Activated CD4-positive, alpha-beta T cell treated with anti-CD3 and anti-CD28 coated beads, Interleukin-2, amount 10 ng/mL, durations not matched to agents 24 days and 14 days (primary cell): ENCODE measurements at regions not wholly inside any gene's neighbourhood (a gene's known extent, or its start where the extent isn't known, plus 50 kb on each side); places are given as distances from the start of the nearest gene placed in this dataset.

Experiments used
- DNase-seq: peaks from one replicate; pipeline ENCODE4 v3.0.0; 2022
- H3K27ac Mint-ChIP-seq: one replicate; pipeline ENCODE4 v1.8.0; 2022; ENCODE audit warnings: mild to moderate bottlenecking, mixed read lengths
- H3K27me3 Mint-ChIP-seq: one replicate; pipeline ENCODE4 v1.8.0; 2022; ENCODE audit warnings: mixed read lengths
- H3K36me3 Mint-ChIP-seq: one replicate; pipeline ENCODE4 v1.8.0; 2022; ENCODE audit warnings: low read depth, mild to moderate bottlenecking, mixed read lengths
- H3K4me1 Mint-ChIP-seq: one replicate; pipeline ENCODE4 v1.8.0; 2021; ENCODE audit warnings: mixed read lengths
- H3K4me3 Mint-ChIP-seq: one replicate; pipeline ENCODE4 v1.8.0; 2022; ENCODE audit warnings: mild to moderate bottlenecking, moderate library complexity, mixed read lengths
- H3K9me3 Mint-ChIP-seq: one replicate; pipeline ENCODE4 v1.8.0; 2021; ENCODE audit warnings: mixed read lengths
- intact Hi-C: fragments of 100-400 bp; cut with micrococcal nuclease; formaldehyde crosslinking; loops from one replicate; pipeline ENCODE4 v1.15.1; 2023

DNA sequence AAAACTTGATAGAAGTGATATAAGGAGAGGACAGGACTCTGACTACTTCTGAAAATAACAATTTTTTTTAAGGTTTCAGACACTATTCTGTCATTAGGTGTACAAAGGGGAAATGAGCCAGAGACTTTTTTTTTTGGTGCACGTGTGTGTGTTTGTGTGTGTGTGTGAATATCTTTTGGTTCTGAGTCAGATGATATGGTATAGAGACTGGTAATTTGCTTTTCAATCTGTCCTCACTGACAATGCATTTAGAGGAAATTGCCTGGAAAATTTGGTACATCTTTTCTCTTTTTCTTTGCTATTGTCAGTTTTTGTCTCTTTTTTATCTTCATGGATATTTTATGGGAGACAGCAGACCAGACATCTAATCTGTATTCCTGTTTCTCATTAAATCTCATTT lies 59.3 kb downstream of the DDIT4L start:
- intact Hi-C loops = no loop called here
- H3K4me3 Mint-ChIP-seq = no peak overlapping the region
- DNase-seq = no peak
- peaks cover 7% of the 10 kb centered on the region for H3K27me3 Mint-ChIP-seq
- H3K27ac Mint-ChIP-seq = no peak overlapping the region
- no peaks in the 10 kb centered on the region for H3K36me3 Mint-ChIP-seq
- peaks cover 12% of the 10 kb centered on the region for H3K9me3 Mint-ChIP-seq
- H3K4me1 Mint-ChIP-seq = no peaks in the 10 kb centered on the region

DNA sequence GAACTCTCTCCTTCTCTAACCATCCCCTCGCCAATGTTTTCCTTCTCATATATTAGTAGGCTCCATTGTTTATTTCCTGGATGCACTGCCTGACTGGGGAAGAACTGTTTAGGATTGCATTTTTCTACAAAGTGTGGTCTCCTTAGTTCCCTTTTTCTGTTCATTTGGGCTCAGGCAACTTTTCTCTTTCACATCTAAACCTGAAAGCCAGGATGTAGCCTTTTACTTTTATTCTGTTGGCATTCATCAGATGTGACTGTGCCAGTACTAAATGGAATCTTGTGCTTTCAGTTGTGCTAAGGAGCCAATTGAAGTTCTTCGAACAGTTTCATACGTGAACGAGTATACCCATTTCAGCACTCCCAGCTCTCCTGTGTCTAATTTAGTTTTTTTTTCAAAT lies 59.8 kb downstream of the DDIT4L start:
- Mint-ChIP-seq H3K4me3 (no peak overlapping the region), H3K27me3 (peaks cover 7% of the 10 kb centered on the region), H3K9me3 (peaks cover 12% of the 10 kb centered on the region), H3K36me3 (no peaks in the 10 kb centered on the region), H3K27ac (no peak overlapping the region), H3K4me1 (no peaks in the 10 kb centered on the region)
- no peak for DNase-seq
- intact Hi-C loops = no loop called here

DNA sequence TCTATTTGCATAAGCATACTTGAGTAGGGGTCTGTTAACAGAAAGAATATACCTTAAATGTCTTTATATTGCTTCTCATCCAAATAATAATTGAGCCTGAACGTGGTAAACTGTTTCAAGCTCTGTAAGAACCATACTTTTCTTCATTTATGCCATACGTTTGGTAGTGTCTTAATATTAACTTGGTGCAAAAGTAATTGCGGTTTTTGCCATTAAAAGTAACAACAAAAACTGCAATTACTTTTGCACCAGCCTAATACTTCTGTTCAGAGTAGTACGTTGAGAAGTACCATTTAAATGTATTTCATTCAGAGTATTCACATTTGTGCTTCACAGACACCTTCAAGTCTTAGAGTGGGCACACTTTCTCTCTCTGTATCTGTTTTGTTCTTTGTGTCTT lies 60.5 kb downstream of the DDIT4L start:
- Mint-ChIP-seq H3K36me3 (no peaks in the 10 kb centered on the region), H3K4me1 (no peaks in the 10 kb centered on the region), H3K4me3 (no peak overlapping the region), H3K9me3 (peaks cover 13% of the 10 kb centered on the region), H3K27me3 (peaks cover 7% of the 10 kb centered on the region), H3K27ac (no peak overlapping the region)
- intact Hi-C loops = no loop called here
- DNase-seq = no peak

DNA sequence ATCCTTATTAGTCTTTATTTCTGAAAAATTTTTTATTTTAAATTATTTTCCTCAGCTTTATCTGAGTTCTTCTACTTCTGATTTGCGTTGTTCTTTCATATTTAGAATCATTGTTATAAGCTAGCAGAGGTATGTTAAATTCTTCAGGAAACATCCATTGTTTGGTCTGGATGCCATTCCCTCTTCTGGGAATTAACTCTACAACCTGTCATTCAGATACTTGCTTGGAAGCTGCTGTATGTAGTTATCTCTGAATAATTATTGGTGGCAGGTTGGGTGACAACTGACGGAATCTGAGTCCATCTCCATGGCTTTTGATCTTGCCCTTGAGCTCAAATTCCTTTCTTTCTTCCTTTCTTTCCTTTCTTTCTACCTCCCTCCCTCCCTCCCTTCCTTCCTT lies 61.9 kb downstream of the DDIT4L start:
- peaks cover 7% of the 10 kb centered on the region for H3K27me3 Mint-ChIP-seq
- no peaks in the 10 kb centered on the region for H3K36me3 Mint-ChIP-seq
- no peak overlapping the region for H3K4me3 Mint-ChIP-seq
- intact Hi-C loops = no loop called here
- H3K27ac Mint-ChIP-seq = no peak overlapping the region
- H3K9me3 Mint-ChIP-seq = peaks cover 19% of the 10 kb centered on the region
- no peaks in the 10 kb centered on the region for H3K4me1 Mint-ChIP-seq
- DNase-seq = no peak

DNA sequence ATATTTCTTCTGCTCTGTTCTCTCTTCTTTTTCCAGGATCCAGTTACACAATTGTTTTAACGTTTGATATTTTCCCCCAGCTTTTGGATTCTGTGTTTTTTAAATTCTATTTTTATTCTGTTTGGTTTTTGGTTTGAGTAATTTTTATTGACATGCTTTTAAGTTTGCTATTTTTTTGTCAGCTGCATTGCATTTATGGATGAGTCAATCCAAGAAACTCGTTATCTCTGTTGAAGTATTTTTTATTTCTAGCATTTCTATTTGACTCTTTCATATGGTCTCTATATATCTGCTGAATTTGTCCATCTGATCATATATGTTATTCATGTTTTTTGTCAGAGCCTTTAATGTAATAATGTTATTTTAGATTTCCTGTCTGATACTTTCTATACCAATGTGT lies 65.6 kb downstream of the DDIT4L start:
- Mint-ChIP-seq H3K36me3 (no peaks in the 10 kb centered on the region), H3K9me3 (peaks cover 26% of the 10 kb centered on the region), H3K27me3 (peaks cover 5% of the 10 kb centered on the region), H3K4me1 (no peaks in the 10 kb centered on the region), H3K4me3 (no peak overlapping the region), H3K27ac (no peak overlapping the region)
- DNase-seq = no peak
- intact Hi-C loops = no loop called here

DNA sequence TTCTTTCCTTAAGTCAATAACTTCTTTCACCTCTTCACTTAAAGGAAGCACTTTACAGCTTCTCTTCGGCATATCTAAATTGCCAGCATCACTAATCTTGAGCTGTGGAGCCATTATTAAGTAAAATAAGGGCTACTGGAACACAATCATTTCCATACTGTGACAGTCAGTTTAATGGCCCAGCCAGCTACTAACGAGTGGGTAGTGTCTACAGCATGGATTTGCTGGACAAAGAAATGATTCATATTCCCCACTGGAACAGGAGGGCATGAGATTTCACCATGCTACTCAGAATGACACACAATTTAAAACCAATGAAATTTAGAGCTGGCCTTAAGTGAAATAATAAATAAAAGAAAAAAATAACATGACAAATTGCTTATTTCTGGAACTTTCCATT lies 72.1 kb downstream of the DDIT4L start:
- intact Hi-C loops = no loop called here
- no peak overlapping the region for H3K4me3 Mint-ChIP-seq
- peaks cover 5% of the 10 kb centered on the region for H3K4me1 Mint-ChIP-seq
- H3K27me3 Mint-ChIP-seq = peaks cover 4% of the 10 kb centered on the region
- H3K27ac Mint-ChIP-seq = no peak overlapping the region
- peaks cover 7% of the 10 kb centered on the region for H3K9me3 Mint-ChIP-seq
- no peak for DNase-seq
- H3K36me3 Mint-ChIP-seq = no peaks in the 10 kb centered on the region

DNA sequence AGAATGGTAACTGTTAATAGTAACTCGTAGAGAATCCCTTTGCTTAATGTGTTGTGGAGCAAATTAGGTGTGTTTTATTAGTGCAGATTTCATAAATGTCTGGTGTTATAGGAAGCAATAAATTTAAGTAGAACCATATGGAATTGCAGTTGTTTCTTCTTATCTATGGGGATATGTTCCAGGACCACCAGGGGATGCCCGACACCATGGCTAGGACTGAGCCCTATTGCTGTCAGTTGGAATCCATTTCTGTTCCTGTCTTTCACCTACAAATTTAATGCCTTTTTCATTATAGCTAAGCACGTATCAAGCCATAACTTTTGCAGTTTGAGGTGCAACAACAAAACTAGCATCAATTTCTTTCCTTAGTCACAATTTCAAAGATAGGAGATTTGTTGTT lies 72.5 kb downstream of the DDIT4L start:
- Mint-ChIP-seq H3K27ac (no peak overlapping the region), H3K4me3 (no peak overlapping the region), H3K4me1 (peaks cover 6% of the 10 kb centered on the region), H3K36me3 (no peaks in the 10 kb centered on the region), H3K27me3 (peaks cover 4% of the 10 kb centered on the region), H3K9me3 (peaks cover 7% of the 10 kb centered on the region)
- intact Hi-C loops = no loop called here
- DNase-seq = no peak

DNA sequence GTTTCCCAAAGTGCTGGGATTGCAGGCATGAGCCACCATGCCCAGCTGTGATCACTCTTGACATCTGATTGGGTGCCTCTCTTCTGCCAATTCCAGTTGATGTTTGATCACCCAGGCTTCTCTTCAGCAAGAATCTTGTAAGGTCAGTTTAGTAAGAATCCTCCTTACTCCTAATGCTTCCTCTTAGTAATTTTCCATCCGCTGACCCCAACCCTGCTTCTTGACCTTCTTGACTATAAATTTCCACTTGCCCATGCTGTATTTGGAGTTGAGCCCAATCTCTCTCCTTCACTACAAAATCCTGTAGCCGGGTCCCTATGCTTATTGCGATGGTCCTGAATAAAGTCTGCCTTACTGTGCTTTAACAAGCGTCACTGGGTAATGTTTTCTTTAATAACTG lies 75.4 kb downstream of the DDIT4L start:
- peaks cover 6% of the 10 kb centered on the region for H3K4me1 Mint-ChIP-seq
- DNase-seq = no peak
- no peak overlapping the region for H3K27ac Mint-ChIP-seq
- H3K27me3 Mint-ChIP-seq = peaks cover 2% of the 10 kb centered on the region
- intact Hi-C loops = no loop called here
- H3K9me3 Mint-ChIP-seq = peaks cover under 1% of the 10 kb centered on the region
- no peaks in the 10 kb centered on the region for H3K36me3 Mint-ChIP-seq
- no peak overlapping the region for H3K4me3 Mint-ChIP-seq

DNA sequence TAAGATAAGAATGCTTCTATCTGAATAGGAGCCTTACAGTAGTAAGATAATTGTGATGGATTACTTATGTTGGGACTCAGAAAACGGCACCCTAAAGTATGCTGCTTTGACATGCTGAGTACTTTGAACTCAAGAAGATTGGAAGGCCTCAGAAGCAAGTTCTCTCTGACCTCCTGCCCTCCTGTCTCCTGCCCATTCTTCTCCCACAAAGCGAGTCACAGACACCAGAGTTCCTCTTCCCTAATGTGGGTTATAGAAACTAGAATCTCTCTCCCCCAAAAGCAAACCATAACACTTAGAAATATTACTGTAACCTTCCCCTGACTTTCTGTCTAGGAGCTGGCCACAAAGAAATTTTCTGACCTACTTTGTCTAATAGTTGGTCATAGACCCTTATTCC lies 76.5 kb downstream of the DDIT4L start:
- H3K4me1 Mint-ChIP-seq = peaks cover 10% of the 10 kb centered on the region
- intact Hi-C loops = no loop called here
- H3K36me3 Mint-ChIP-seq = no peaks in the 10 kb centered on the region
- H3K9me3 Mint-ChIP-seq = no peaks in the 10 kb centered on the region
- peaks cover 2% of the 10 kb centered on the region for H3K27me3 Mint-ChIP-seq
- H3K27ac Mint-ChIP-seq = no peak overlapping the region
- no peak overlapping the region for H3K4me3 Mint-ChIP-seq
- no peak for DNase-seq

DNA sequence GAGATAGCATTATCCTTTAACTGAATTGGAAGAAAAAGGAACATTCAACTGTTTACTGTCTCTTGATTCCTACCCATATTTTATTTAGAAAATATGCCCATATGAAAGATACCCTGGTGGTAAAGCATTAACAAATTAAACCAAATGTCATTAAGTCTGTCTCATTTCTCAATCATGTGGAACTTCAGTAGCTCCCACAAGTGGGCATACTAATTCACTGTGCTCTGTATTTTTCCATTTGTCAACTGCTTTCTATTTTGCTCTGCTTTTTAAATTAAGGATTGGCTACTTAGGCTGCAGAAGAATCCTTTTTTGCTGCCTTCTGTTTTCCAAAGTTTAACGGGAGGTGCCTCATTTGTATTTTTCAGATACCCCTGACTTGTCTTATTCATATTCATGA lies 77.2 kb downstream of the DDIT4L start:
- Mint-ChIP-seq H3K4me1 (peaks cover 10% of the 10 kb centered on the region), H3K27me3 (peaks cover 2% of the 10 kb centered on the region), H3K9me3 (no peaks in the 10 kb centered on the region), H3K36me3 (no peaks in the 10 kb centered on the region), H3K27ac (no peak overlapping the region), H3K4me3 (no peak overlapping the region)
- intact Hi-C loops = no loop called here
- DNase-seq = no peak

DNA sequence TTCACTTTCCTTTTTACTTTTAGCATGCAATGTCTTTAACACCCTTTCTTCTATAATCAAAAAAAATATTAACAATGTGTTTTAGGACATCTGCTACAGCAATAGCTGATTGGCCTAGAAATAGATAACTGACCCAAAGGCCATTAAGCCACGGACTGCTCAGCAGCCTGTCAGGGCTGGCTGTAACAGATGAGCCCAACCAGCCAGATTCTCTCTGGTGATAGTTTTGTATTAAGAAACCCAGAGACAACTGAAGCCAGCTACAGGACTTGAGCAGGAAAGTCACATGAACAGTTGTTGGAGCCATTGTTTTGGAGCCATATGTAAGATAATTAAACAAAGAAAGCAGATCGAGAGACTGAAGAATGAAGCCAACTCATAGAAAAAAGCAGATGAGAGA lies 80.3 kb downstream of the DDIT4L start:
- H3K27ac Mint-ChIP-seq = no peak overlapping the region
- H3K9me3 Mint-ChIP-seq = peaks cover 4% of the 10 kb centered on the region
- H3K4me3 Mint-ChIP-seq = no peak overlapping the region
- no peaks in the 10 kb centered on the region for H3K27me3 Mint-ChIP-seq
- H3K4me1 Mint-ChIP-seq = peaks cover 23% of the 10 kb centered on the region
- intact Hi-C loops = no loop called here
- no peaks in the 10 kb centered on the region for H3K36me3 Mint-ChIP-seq
- no peak for DNase-seq

DNA sequence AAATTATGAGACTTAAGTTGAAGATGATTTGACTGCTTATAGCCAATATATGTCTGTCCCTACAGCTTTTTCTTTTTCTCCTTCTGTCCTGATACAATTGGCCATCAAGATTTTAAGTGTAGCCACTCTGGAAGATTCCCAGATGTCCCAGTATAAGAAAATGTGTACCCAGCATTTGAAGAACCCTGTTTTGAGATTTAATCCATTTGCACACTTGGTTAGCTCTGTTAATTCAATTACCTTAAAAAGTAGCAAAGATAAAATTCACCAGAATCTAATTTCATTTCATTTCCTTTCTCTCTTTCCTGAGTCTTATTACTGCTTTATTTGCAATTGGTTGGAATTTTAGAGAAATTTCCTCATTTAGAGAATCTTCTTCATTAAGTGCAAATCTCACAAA lies 81.4 kb downstream of the DDIT4L start:
- Mint-ChIP-seq H3K27me3 (no peaks in the 10 kb centered on the region), H3K4me1 (peaks cover 29% of the 10 kb centered on the region), H3K9me3 (peaks cover 4% of the 10 kb centered on the region), H3K36me3 (no peaks in the 10 kb centered on the region), H3K27ac (no peak overlapping the region), H3K4me3 (no peak overlapping the region)
- intact Hi-C loops = no loop called here
- no peak for DNase-seq

DNA sequence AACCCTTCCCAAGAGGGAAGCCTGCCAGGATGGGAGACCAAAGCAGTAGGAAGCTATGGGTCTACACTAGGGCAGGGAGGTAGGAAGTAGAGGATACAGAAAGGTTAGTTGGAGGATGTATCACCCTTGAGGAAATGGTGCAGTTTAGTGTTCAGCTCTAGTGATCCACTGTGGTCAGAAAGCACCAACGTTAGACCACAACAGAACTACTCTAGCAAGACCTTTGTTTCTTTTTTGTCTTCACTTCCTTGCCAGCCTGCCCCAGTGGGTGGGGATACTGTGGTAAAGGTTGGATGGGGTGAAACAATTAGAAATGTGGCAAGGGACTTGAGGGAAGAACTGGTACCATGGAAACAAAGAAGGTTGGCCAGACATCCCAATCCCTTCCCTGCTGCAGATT lies 83.3 kb downstream of the DDIT4L start:
- intact Hi-C loops = no loop called here
- H3K27me3 Mint-ChIP-seq = no peaks in the 10 kb centered on the region
- peaks cover 4% of the 10 kb centered on the region for H3K9me3 Mint-ChIP-seq
- no peaks in the 10 kb centered on the region for H3K36me3 Mint-ChIP-seq
- DNase-seq = peak; percentile 81
- no peak overlapping the region for H3K27ac Mint-ChIP-seq
- H3K4me1 Mint-ChIP-seq = peaks cover 27% of the 10 kb centered on the region
- H3K4me3 Mint-ChIP-seq = peak overlapping the region; percentile 24

DNA sequence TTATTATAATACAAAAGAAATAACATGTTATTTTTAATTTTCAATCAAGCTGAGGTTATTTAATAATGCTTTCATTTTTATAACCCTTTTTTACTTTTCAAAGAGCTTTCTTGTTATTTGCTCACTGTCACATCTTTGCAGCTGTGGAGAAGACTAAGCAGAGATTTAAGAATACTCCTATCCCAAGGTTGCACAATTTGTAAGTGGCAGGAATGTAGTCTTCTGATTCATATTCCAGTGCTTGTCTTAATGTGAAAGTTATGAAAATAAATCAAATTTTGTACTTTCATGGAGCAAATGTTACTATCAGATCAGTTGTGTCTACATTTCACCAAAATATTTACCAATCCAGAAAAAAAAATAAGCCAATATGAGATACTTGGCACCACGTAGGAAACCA lies 86.6 kb downstream of the DDIT4L start:
- no peak overlapping the region for H3K27ac Mint-ChIP-seq
- H3K9me3 Mint-ChIP-seq = peaks cover 4% of the 10 kb centered on the region
- H3K36me3 Mint-ChIP-seq = no peaks in the 10 kb centered on the region
- DNase-seq = no peak
- intact Hi-C loops = loop anchor here (5.0 kb wide), 1 partner anchor 919 kb away; no protein-coding TSS in a partner anchor
- peaks cover 38% of the 10 kb centered on the region for H3K4me1 Mint-ChIP-seq
- no peak overlapping the region for H3K4me3 Mint-ChIP-seq
- no peaks in the 10 kb centered on the region for H3K27me3 Mint-ChIP-seq

DNA sequence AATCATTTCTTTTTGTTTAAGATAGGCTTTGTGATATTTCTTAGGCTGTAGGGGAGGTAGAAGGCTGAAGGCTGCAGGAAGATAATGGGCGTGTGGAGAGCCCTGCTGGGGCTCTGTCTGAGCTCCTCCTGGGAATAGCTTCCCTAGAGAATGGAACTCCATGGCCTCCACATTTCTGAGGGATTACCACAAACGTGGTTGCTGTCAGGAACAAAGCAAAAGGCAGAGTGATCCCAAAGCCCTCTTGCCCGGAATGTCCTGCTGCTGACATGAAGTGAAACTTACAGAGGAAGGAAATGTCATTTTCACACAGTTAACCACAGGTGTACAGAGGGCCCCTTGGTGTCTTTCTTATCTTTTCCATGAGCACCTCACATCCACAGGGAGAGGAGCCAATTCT lies 89.3 kb downstream of the DDIT4L start:
- Mint-ChIP-seq H3K4me1 (peaks cover 39% of the 10 kb centered on the region), H3K36me3 (no peaks in the 10 kb centered on the region), H3K27ac (peak overlapping the region; percentile 9), H3K27me3 (no peaks in the 10 kb centered on the region), H3K9me3 (no peaks in the 10 kb centered on the region), H3K4me3 (peak overlapping the region; percentile 22)
- DNase-seq = peak; percentile 62
- intact Hi-C loops = loop anchor here (5.0 kb wide), 1 partner anchor 921 kb away; no protein-coding TSS in a partner anchor
